ENCODE measurements at regions not wholly inside any gene's neighbourhood (a gene's known extent, or its start where the extent isn't known, plus 50 kb on each side); places are given as distances from the start of the nearest gene placed in this dataset.

DNA sequence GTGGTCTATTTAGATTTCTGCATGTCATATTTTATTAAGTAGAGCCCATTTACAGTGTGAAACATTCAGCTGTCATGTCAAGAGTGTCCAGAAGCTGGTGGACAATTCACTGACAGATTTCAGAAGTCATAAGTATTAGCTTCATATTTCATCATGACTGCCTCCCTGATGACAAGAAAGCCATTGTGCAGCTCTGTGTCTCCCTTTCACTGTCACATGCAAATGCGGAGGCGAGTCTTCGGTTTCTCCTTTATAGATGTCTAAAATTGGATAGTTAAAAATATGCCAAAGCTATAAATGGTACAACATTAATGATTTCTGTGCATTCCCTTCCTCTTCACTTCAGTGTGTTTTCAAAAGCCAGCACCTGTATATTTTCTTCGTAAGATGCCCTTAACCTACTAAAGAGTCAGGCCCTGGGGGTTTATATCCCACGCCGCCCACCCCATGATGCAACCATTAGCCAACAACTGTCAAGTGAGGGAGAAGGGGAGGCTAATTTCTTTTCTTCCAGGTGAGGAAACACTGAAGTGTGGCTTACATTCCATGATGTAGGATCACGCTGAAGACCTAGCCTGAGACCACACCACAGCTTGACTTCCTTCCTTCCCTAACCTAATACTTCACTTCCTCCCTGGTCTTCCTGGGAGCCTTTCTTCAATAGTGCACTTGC lies 99.6 kb upstream of the DDX18 start (continued):
- TF ChIP-seq NANOG (IDR thresholded peaks at IDR 0.05; ENCODE audit: borderline replicate concordance) (no peak), STAT1 (IDR thresholded peaks at IDR 0.05; ENCODE audit: unreplicated experiment) (no peak)

DNA sequence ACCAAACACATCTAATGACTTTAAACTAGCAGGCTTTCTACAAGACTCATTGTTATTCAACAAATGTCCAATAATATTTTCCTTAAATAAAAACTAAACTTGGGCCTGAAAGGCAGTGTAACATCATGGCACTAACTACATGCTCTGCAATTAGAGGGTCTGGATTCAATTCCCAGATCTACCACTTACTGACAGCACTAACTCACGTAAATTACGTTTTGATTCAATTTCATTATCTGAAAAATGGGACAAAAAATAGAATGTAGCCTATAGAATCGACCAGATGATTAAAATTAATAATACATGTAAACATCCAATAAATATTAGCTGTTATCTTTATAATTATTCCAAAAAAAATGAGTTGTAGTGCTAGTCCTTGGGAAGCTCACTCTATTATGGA lies 98.0 kb upstream of the DDX18 start:
- TF ChIP-seq ZNF114 (CRISPR knock-in tag; IDR thresholded peaks at IDR 0.05) (no peak), CREB1 (CRISPR knock-in tag; IDR thresholded peaks at IDR 0.05; ENCODE audit: low read depth) (no peak), EZH2 (IDR thresholded peaks at IDR 0.05; ENCODE audit: low read depth, unreplicated experiment) (no peak), NANOG (IDR thresholded peaks at IDR 0.05; ENCODE audit: borderline replicate concordance) (no peak), POLR2AphosphoS5 (IDR thresholded peaks at IDR 0.05; ENCODE audit: low read depth) (no peak)
- H3K4me1 Mint-ChIP-seq, result no peaks in the 10 kb centered on the region
- Histone ChIP-seq H3K36me3 (ENCODE audit: insufficient read depth) (no peaks in the 10 kb centered on the region), H3K27me3 (ENCODE audit: insufficient read depth) (no peaks in the 10 kb centered on the region), H3K27ac (ENCODE audit: low read depth) (no peak overlapping the region), H3K79me2 (replicated peaks; ENCODE audit: insufficient read depth) (no peaks in the 10 kb centered on the region), H4K20me1 (replicated peaks; ENCODE audit: insufficient read depth) (no peaks in the 10 kb centered on the region), H3F3A (replicated peaks; ENCODE audit: low read depth) (no peaks in the 10 kb centered on the region), H3K4me1 (ENCODE audit: insufficient read depth) (no peaks in the 10 kb centered on the region), H3K4me3 (no peak overlapping the region), H3K4me2 (no peak overlapping the region), H2AFZ (no peak overlapping the region), H3K9me2 (ENCODE audit: insufficient read depth) (0 out of 2 replicates have a peak, but pooled peaks cover 4% of the 10 kb centered on the region)
- no peak overlapping the region for H3K27ac Mint-ChIP-seq
- ATAC-seq (no peak), DNase-seq (ENCODE audit: low spot score) (no peak)
- no peaks in the 10 kb centered on the region for H3K36me3 Mint-ChIP-seq (ENCODE audit: low read depth)
- H3K27me3 Mint-ChIP-seq (ENCODE audit: insufficient read depth, low read depth, poor library complexity), result peaks cover 4% of the 10 kb centered on the region
- no peaks in the 10 kb centered on the region for H3K9me3 Mint-ChIP-seq
- no peak overlapping the region for H3K4me3 Mint-ChIP-seq

DNA sequence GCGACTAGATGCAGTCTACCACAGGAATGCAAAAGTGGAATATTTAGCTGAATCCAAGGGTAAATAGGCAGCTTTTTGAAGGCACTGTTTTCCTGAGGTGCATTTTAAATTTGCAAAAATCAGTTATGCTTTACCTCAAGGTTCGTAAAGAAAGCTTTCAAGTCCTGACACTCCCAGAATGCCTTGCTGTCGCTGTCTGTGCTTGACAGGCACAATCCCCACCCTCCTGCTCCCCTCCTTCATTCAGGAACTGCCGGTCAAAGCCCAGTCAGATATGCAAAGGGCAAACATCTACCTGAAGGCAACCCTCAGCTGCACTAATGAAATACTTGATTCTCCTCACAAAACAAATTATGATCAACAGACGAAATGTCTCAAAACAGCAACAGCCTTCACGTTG lies 97.4 kb upstream of the DDX18 start:
- Histone ChIP-seq H3K79me2 (replicated peaks; ENCODE audit: insufficient read depth) (no peaks in the 10 kb centered on the region), H3K4me3 (no peak overlapping the region), H3K36me3 (ENCODE audit: insufficient read depth) (no peaks in the 10 kb centered on the region), H3F3A (replicated peaks; ENCODE audit: low read depth) (no peaks in the 10 kb centered on the region), H3K27ac (ENCODE audit: low read depth) (no peak overlapping the region), H3K4me2 (no peak overlapping the region), H3K4me1 (ENCODE audit: insufficient read depth) (no peaks in the 10 kb centered on the region), H2AFZ (no peak overlapping the region), H3K27me3 (ENCODE audit: insufficient read depth) (no peaks in the 10 kb centered on the region), H3K9me2 (ENCODE audit: insufficient read depth) (0 out of 2 replicates have a peak, but pooled peaks cover 4% of the 10 kb centered on the region), H4K20me1 (replicated peaks; ENCODE audit: insufficient read depth) (no peaks in the 10 kb centered on the region)
- Mint-ChIP-seq H3K4me1 (no peaks in the 10 kb centered on the region), H3K36me3 (ENCODE audit: low read depth) (no peaks in the 10 kb centered on the region), H3K27ac (no peak overlapping the region), H3K27me3 (ENCODE audit: insufficient read depth, low read depth, poor library complexity) (peaks cover 4% of the 10 kb centered on the region), H3K9me3 (0 out of 3 replicates have a peak, but pooled peaks cover 3% of the 10 kb centered on the region), H3K4me3 (no peak overlapping the region)
- no peak for DNase-seq (ENCODE audit: low spot score)
- no peak for ATAC-seq
- TF ChIP-seq ZNF331 (CRISPR knock-in tag; IDR thresholded peaks at IDR 0.05; ENCODE audit: low read depth), result no peak
- no peak for TF ChIP-seq JUNB (IDR thresholded peaks at IDR 0.05; ENCODE audit: unreplicated experiment)
- TF ChIP-seq, protein P1, sequence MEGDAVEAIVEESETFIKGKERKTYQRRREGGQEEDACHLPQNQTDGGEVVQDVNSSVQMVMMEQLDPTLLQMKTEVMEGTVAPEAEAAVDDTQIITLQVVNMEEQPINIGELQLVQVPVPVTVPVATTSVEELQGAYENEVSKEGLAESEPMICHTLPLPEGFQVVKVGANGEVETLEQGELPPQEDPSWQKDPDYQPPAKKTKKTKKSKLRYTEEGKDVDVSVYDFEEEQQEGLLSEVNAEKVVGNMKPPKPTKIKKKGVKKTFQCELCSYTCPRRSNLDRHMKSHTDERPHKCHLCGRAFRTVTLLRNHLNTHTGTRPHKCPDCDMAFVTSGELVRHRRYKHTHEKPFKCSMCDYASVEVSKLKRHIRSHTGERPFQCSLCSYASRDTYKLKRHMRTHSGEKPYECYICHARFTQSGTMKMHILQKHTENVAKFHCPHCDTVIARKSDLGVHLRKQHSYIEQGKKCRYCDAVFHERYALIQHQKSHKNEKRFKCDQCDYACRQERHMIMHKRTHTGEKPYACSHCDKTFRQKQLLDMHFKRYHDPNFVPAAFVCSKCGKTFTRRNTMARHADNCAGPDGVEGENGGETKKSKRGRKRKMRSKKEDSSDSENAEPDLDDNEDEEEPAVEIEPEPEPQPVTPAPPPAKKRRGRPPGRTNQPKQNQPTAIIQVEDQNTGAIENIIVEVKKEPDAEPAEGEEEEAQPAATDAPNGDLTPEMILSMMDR (conservative IDR thresholded peaks at IDR 0.05; ENCODE audit: low read depth in 2 of 2), result no peak
- TF ChIP-seq, protein P2, sequence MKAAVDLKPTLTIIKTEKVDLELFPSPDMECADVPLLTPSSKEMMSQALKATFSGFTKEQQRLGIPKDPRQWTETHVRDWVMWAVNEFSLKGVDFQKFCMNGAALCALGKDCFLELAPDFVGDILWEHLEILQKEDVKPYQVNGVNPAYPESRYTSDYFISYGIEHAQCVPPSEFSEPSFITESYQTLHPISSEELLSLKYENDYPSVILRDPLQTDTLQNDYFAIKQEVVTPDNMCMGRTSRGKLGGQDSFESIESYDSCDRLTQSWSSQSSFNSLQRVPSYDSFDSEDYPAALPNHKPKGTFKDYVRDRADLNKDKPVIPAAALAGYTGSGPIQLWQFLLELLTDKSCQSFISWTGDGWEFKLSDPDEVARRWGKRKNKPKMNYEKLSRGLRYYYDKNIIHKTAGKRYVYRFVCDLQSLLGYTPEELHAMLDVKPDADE (IDR thresholded peaks at IDR 0.05), result no peak
- TF ChIP-seq, protein P3, sequence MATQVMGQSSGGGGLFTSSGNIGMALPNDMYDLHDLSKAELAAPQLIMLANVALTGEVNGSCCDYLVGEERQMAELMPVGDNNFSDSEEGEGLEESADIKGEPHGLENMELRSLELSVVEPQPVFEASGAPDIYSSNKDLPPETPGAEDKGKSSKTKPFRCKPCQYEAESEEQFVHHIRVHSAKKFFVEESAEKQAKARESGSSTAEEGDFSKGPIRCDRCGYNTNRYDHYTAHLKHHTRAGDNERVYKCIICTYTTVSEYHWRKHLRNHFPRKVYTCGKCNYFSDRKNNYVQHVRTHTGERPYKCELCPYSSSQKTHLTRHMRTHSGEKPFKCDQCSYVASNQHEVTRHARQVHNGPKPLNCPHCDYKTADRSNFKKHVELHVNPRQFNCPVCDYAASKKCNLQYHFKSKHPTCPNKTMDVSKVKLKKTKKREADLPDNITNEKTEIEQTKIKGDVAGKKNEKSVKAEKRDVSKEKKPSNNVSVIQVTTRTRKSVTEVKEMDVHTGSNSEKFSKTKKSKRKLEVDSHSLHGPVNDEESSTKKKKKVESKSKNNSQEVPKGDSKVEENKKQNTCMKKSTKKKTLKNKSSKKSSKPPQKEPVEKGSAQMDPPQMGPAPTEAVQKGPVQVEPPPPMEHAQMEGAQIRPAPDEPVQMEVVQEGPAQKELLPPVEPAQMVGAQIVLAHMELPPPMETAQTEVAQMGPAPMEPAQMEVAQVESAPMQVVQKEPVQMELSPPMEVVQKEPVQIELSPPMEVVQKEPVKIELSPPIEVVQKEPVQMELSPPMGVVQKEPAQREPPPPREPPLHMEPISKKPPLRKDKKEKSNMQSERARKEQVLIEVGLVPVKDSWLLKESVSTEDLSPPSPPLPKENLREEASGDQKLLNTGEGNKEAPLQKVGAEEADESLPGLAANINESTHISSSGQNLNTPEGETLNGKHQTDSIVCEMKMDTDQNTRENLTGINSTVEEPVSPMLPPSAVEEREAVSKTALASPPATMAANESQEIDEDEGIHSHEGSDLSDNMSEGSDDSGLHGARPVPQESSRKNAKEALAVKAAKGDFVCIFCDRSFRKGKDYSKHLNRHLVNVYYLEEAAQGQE (IDR thresholded peaks at IDR 0.05; ENCODE audit: unreplicated experiment), result no peak
- no peak for TF ChIP-seq POLR2AphosphoS5 (IDR thresholded peaks at IDR 0.05; ENCODE audit: low read depth)
- no peak for TF ChIP-seq EZH2 (IDR thresholded peaks at IDR 0.05; ENCODE audit: low read depth, unreplicated experiment)
- no peak for TF ChIP-seq NANOG (IDR thresholded peaks at IDR 0.05; ENCODE audit: borderline replicate concordance)
